GM23338 (cell line): ENCODE measurements at regions not wholly inside any gene's neighbourhood (a gene's known extent, or its start where the extent isn't known, plus 50 kb on each side); places are given as distances from the start of the nearest gene placed in this dataset.

Experiments used
- ATAC-seq: fragments of 200-7000 bp; cut with Tn5 transposase; 3 replicates; pipeline ENCODE4 v1.9.1; 2020
- DNase-seq: peaks from one replicate; pipeline ENCODE4 v3.0.0-alpha.2; 2015; ENCODE audit warnings: low spot score
- H2AFZ ChIP-seq: fragments of 200-600 bp; sonication (generic); 2 replicates; pipeline ENCODE4 v1.8.0; 2016; ENCODE audit warnings: antibody characterized with exemption, mild to moderate bottlenecking, moderate library complexity
- H3F3A ChIP-seq: fragments of 200-600 bp; sonication (generic); replicated peaks from 2 replicates; pipeline ENCODE4 v1.8.0; 2017; ENCODE audit warnings: antibody characterized with exemption, mixed run types, low read depth
- H3K27ac ChIP-seq: fragments of 200-600 bp; sonication (generic); 2 replicates; pipeline ENCODE4 v1.6.1; 2016; ENCODE audit warnings: low read depth
- H3K27me3 ChIP-seq: fragments of 200-600 bp; sonication (generic); 2 replicates; pipeline ENCODE4 v1.8.0; 2016; ENCODE audit warnings: mild to moderate bottlenecking, mixed run types, moderate library complexity; ENCODE audit not compliant: insufficient read depth
- H3K36me3 ChIP-seq: fragments of 200-600 bp; sonication (generic); 2 replicates; pipeline ENCODE4 v1.8.0; 2016; ENCODE audit warnings: mild to moderate bottlenecking; ENCODE audit not compliant: insufficient read depth
- H3K4me1 ChIP-seq: fragments of 200-600 bp; sonication (generic); 2 replicates; pipeline ENCODE4 v1.8.0; 2016; ENCODE audit warnings: mild to moderate bottlenecking, moderate library complexity; ENCODE audit not compliant: insufficient read depth
- H3K4me2 ChIP-seq: fragments of 200-600 bp; sonication (generic); 2 replicates; pipeline ENCODE4 v1.7.1; 2017; ENCODE audit warnings: mixed run types
- H3K4me3 ChIP-seq: fragments of 200-600 bp; sonication (generic); 2 replicates; pipeline ENCODE4 v1.6.1; 2016; ENCODE audit warnings: mixed run types
- H3K79me2 ChIP-seq: fragments of 200-600 bp; sonication (generic); replicated peaks from 2 replicates; pipeline ENCODE4 v1.8.0; 2017; ENCODE audit warnings: mild to moderate bottlenecking; ENCODE audit not compliant: insufficient read depth
- H3K9me2 ChIP-seq: fragments of 200-600 bp; sonication (generic); 2 replicates; pipeline ENCODE4 v1.8.0; 2017; ENCODE audit not compliant: insufficient read depth
- H4K20me1 ChIP-seq: fragments of 200-600 bp; sonication (generic); replicated peaks from 2 replicates; pipeline ENCODE4 v1.8.0; 2017; ENCODE audit warnings: mild to moderate bottlenecking; ENCODE audit not compliant: insufficient read depth
- H3K27ac Mint-ChIP-seq: 2 replicates; pipeline ENCODE4 v1.8.0; 2020; ENCODE audit warnings: inconsistent platforms, mild to moderate bottlenecking, moderate library complexity, mixed read lengths
- H3K27me3 Mint-ChIP-seq: 3 replicates; pipeline ENCODE4 v1.8.0; 2022; ENCODE audit warnings: low read depth, mild to moderate bottlenecking, moderate library complexity, mixed read lengths, inconsistent platforms; ENCODE audit not compliant: insufficient read depth, poor library complexity
- H3K36me3 Mint-ChIP-seq: 3 replicates; pipeline ENCODE4 v1.8.0; 2021; ENCODE audit warnings: low read depth, mild to moderate bottlenecking, inconsistent platforms, moderate library complexity, mixed read lengths
- H3K4me1 Mint-ChIP-seq: 3 replicates; pipeline ENCODE4 v1.8.0; 2020; ENCODE audit warnings: mild to moderate bottlenecking, inconsistent platforms, mixed read lengths
- H3K4me3 Mint-ChIP-seq: 3 replicates; pipeline ENCODE4 v1.8.0; 2021; ENCODE audit warnings: moderate library complexity, mild to moderate bottlenecking, inconsistent platforms, mixed read lengths
- H3K9me3 Mint-ChIP-seq: 3 replicates; pipeline ENCODE4 v1.8.0; 2020; ENCODE audit warnings: moderate library complexity, mild to moderate bottlenecking, inconsistent platforms, mixed read lengths
- EZH2 ChIP-seq: fragments of 200-600 bp; sonication (generic); IDR thresholded peaks from one replicate; pipeline ENCODE4 v1.8.0; 2017; ENCODE audit warnings: antibody characterized with exemption, mild to moderate bottlenecking, low read depth; ENCODE audit not compliant: unreplicated experiment
- EZH2phosphoT487 ChIP-seq: fragments of 200-600 bp; sonication (generic); IDR thresholded peaks from one replicate; pipeline ENCODE4 v1.8.1; 2018; ENCODE audit warnings: antibody characterized with exemption; ENCODE audit not compliant: unreplicated experiment
- JUNB ChIP-seq: IDR thresholded peaks from one replicate; pipeline ENCODE4 v1.6.1; 2016; ENCODE audit warnings: antibody characterized with exemption; ENCODE audit not compliant: unreplicated experiment
- NANOG ChIP-seq: IDR thresholded peaks from 2 replicates; pipeline ENCODE4 v1.6.1; 2016; ENCODE audit warnings: antibody characterized with exemption, borderline replicate concordance
- POLR2AphosphoS5 ChIP-seq: IDR thresholded peaks from 2 replicates; pipeline ENCODE4 v1.6.1; 2016; ENCODE audit warnings: antibody characterized with exemption, low read depth
- STAT1 ChIP-seq: IDR thresholded peaks from one replicate; pipeline ENCODE4 v1.6.1; 2016; ENCODE audit warnings: antibody characterized with exemption; ENCODE audit not compliant: unreplicated experiment
- ZNF331 ChIP-seq: fragments of 250-450 bp; sonication (Bioruptor Pico); IDR thresholded peaks from 2 replicates; pipeline ENCODE4 v1.5.0; 2020; ENCODE audit warnings: low read depth, mild to moderate bottlenecking, moderate library complexity
- TF ChIP-seq, protein P1 (sequence below), 2 experiments: fragments of 200-600 bp in 1 of 2; sonication (generic) in 1 of 2; conservative IDR thresholded peaks; 2 replicates each; pipeline versions ENCODE4 v1.5.1 to v1.6.1; 2016 to 2017; ENCODE audit warnings: antibody characterized with exemption in 2 of 2, low read depth in 2 of 2, mild to moderate bottlenecking in 2 of 2, moderate library complexity in 1 of 2
- TF ChIP-seq, protein P2 (sequence below): IDR thresholded peaks from one replicate; pipeline ENCODE4 v1.6.1; 2018; ENCODE audit warnings: antibody characterized with exemption; ENCODE audit not compliant: unreplicated experiment
- TF ChIP-seq, protein P3 (sequence below): IDR thresholded peaks from 2 replicates; pipeline ENCODE4 v1.6.1; 2016; ENCODE audit warnings: antibody characterized with exemption
- TF ChIP-seq, protein P4 (sequence below): fragments of 250-450 bp; sonication (Bioruptor Pico); IDR thresholded peaks from 2 replicates; pipeline ENCODE4 v1.5.0; 2020; ENCODE audit warnings: mild to moderate bottlenecking, moderate library complexity

DNA sequence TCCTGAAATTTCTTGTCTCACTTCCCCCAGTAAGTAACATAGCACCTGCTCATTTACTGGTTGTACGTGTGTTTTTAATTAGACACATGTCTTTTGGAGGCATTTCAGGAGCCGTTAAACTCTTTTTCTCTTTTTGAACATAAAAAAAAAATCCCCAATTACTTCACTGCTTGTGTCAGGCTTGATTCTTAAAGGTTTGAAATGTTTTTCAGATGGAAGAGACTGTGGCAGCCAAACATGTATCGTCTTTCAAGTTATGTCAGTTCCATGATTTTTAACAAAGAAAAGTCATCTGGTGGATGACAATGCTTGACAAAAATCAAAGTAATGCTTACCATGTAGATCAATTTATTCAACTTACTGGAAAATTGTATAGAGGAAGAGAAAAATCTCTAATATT, 585.8 kb downstream of the GATA3 start:
- Mint-ChIP-seq H3K9me3 (peaks cover 11% of the 10 kb centered on the region), H3K36me3 (peaks cover 10% of the 10 kb centered on the region), H3K27ac (no peak overlapping the region), H3K4me1 (no peaks in the 10 kb centered on the region), H3K27me3 (no peaks in the 10 kb centered on the region), H3K4me3 (no peak overlapping the region)
- Histone ChIP-seq H4K20me1 (no peaks in the 10 kb centered on the region), H2AFZ (no peak overlapping the region), H3K4me1 (no peaks in the 10 kb centered on the region), H3F3A (no peaks in the 10 kb centered on the region), H3K27ac (no peak overlapping the region), H3K36me3 (no peaks in the 10 kb centered on the region), H3K4me3 (no peak overlapping the region), H3K9me2 (peaks cover 13% of the 10 kb centered on the region; the same call in 1 of the 2 replicates), H3K4me2 (no peak overlapping the region), H3K79me2 (no peaks in the 10 kb centered on the region), H3K27me3 (no peaks in the 10 kb centered on the region)
- TF ChIP-seq, protein P1, sequence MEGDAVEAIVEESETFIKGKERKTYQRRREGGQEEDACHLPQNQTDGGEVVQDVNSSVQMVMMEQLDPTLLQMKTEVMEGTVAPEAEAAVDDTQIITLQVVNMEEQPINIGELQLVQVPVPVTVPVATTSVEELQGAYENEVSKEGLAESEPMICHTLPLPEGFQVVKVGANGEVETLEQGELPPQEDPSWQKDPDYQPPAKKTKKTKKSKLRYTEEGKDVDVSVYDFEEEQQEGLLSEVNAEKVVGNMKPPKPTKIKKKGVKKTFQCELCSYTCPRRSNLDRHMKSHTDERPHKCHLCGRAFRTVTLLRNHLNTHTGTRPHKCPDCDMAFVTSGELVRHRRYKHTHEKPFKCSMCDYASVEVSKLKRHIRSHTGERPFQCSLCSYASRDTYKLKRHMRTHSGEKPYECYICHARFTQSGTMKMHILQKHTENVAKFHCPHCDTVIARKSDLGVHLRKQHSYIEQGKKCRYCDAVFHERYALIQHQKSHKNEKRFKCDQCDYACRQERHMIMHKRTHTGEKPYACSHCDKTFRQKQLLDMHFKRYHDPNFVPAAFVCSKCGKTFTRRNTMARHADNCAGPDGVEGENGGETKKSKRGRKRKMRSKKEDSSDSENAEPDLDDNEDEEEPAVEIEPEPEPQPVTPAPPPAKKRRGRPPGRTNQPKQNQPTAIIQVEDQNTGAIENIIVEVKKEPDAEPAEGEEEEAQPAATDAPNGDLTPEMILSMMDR (conservative IDR thresholded peaks at IDR 0.05; ENCODE audit: low read depth in 2 of 2) = no peak
- TF ChIP-seq, protein P2, sequence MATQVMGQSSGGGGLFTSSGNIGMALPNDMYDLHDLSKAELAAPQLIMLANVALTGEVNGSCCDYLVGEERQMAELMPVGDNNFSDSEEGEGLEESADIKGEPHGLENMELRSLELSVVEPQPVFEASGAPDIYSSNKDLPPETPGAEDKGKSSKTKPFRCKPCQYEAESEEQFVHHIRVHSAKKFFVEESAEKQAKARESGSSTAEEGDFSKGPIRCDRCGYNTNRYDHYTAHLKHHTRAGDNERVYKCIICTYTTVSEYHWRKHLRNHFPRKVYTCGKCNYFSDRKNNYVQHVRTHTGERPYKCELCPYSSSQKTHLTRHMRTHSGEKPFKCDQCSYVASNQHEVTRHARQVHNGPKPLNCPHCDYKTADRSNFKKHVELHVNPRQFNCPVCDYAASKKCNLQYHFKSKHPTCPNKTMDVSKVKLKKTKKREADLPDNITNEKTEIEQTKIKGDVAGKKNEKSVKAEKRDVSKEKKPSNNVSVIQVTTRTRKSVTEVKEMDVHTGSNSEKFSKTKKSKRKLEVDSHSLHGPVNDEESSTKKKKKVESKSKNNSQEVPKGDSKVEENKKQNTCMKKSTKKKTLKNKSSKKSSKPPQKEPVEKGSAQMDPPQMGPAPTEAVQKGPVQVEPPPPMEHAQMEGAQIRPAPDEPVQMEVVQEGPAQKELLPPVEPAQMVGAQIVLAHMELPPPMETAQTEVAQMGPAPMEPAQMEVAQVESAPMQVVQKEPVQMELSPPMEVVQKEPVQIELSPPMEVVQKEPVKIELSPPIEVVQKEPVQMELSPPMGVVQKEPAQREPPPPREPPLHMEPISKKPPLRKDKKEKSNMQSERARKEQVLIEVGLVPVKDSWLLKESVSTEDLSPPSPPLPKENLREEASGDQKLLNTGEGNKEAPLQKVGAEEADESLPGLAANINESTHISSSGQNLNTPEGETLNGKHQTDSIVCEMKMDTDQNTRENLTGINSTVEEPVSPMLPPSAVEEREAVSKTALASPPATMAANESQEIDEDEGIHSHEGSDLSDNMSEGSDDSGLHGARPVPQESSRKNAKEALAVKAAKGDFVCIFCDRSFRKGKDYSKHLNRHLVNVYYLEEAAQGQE = no peak
- TF ChIP-seq STAT1 (no peak), ZNF331 (CRISPR knock-in tag) (no peak), EZH2 (no peak), EZH2phosphoT487 (no peak), JUNB (no peak), NANOG (no peak), POLR2AphosphoS5 (no peak)
- TF ChIP-seq, protein P3, sequence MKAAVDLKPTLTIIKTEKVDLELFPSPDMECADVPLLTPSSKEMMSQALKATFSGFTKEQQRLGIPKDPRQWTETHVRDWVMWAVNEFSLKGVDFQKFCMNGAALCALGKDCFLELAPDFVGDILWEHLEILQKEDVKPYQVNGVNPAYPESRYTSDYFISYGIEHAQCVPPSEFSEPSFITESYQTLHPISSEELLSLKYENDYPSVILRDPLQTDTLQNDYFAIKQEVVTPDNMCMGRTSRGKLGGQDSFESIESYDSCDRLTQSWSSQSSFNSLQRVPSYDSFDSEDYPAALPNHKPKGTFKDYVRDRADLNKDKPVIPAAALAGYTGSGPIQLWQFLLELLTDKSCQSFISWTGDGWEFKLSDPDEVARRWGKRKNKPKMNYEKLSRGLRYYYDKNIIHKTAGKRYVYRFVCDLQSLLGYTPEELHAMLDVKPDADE = no peak
- TF ChIP-seq, protein P4, sequence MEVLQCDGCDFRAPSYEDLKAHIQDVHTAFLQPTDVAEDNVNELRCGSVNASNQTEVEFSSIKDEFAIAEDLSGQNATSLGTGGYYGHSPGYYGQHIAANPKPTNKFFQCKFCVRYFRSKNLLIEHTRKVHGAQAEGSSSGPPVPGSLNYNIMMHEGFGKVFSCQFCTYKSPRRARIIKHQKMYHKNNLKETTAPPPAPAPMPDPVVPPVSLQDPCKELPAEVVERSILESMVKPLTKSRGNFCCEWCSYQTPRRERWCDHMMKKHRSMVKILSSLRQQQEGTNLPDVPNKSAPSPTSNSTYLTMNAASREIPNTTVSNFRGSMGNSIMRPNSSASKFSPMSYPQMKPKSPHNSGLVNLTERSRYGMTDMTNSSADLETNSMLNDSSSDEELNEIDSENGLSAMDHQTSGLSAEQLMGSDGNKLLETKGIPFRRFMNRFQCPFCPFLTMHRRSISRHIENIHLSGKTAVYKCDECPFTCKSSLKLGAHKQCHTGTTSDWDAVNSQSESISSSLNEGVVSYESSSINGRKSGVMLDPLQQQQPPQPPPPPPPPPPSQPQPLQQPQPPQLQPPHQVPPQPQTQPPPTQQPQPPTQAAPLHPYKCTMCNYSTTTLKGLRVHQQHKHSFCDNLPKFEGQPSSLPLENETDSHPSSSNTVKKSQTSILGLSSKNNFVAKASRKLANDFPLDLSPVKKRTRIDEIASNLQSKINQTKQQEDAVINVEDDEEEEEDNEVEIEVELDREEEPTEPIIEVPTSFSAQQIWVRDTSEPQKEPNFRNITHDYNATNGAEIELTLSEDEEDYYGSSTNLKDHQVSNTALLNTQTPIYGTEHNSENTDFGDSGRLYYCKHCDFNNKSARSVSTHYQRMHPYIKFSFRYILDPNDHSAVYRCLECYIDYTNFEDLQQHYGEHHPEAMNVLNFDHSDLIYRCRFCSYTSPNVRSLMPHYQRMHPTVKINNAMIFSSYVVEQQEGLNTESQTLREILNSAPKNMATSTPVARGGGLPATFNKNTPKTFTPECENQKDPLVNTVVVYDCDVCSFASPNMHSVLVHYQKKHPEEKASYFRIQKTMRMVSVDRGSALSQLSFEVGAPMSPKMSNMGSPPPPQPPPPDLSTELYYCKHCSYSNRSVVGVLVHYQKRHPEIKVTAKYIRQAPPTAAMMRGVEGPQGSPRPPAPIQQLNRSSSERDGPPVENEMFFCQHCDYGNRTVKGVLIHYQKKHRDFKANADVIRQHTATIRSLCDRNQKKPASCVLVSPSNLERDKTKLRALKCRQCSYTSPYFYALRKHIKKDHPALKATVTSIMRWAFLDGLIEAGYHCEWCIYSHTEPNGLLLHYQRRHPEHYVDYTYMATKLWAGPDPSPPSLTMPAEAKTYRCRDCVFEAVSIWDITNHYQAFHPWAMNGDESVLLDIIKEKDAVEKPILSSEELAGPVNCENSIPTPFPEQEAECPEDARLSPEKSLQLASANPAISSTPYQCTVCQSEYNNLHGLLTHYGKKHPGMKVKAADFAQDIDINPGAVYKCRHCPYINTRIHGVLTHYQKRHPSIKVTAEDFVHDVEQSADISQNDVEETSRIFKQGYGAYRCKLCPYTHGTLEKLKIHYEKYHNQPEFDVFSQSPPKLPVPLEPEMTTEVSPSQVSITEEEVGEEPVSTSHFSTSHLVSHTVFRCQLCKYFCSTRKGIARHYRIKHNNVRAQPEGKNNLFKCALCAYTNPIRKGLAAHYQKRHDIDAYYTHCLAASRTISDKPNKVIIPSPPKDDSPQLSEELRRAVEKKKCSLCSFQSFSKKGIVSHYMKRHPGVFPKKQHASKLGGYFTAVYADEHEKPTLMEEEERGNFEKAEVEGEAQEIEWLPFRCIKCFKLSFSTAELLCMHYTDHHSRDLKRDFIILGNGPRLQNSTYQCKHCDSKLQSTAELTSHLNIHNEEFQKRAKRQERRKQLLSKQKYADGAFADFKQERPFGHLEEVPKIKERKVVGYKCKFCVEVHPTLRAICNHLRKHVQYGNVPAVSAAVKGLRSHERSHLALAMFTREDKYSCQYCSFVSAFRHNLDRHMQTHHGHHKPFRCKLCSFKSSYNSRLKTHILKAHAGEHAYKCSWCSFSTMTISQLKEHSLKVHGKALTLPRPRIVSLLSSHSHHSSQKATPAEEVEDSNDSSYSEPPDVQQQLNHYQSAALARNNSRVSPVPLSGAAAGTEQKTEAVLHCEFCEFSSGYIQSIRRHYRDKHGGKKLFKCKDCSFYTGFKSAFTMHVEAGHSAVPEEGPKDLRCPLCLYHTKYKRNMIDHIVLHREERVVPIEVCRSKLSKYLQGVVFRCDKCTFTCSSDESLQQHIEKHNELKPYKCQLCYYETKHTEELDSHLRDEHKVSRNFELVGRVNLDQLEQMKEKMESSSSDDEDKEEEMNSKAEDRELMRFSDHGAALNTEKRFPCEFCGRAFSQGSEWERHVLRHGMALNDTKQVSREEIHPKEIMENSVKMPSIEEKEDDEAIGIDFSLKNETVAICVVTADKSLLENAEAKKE = no peak
- DNase-seq (no peak), ATAC-seq (no peak)
